Right renal cortex interstitium (tissue), 3 donors: ENCODE measurements at regions not wholly inside any gene's neighbourhood (a gene's known extent, or its start where the extent isn't known, plus 50 kb on each side); places are given as distances from the start of the nearest gene placed in this dataset.

Source experiments
- DNase-seq, 3 donors: peaks; one replicate each; pipeline ENCODE4 v3.0.0-alpha.2; 2013; ENCODE audit warnings: low read depth in 3 of 3, low spot score in 2 of 3

DNA sequence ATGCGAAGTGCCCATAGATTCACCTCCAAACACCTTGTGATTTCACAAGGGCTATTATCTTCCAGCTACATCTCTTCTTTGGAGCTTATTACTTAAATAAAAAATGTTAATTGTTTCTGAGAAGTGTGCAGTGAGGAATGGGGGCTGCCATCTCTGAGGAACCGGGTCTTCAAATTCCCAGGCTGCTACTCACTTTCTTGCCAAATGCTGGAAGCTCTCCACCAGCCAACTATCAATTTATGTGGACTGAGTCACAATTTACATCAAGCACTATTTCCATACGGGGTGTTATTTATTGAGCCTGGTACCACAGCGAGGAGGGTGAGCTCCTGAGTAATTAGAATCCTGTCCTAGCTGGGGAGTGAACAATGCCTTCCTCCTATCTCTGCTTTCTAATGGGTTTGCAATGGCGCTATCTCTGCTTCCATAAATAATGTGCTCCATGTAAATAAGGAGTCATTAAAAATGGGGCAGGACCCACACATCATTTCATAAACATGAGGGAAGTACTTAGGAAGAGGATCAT lies 898.3 kb downstream of the VRK1 start:
- no peak for DNase-seq

DNA sequence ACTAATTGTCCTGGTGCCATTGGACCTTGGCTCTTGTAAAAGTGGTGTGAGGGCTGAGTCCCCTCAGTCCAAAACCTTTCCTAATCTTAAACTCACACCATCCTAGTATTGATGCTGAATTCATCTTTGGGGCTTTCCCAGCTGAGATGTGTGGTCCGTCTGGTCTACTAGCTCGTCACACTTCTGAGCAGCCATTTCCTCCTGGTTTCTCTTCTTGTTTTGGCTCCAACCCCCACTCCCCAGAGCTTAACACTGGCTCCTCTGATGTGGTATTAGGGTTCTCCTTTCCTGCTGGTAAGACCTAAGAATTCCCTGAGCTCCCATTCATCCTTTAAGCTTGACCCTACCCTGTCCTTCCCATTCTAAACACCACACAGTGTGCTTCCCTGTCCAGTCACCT lies 900.6 kb downstream of the VRK1 start:
- no peak for DNase-seq

DNA sequence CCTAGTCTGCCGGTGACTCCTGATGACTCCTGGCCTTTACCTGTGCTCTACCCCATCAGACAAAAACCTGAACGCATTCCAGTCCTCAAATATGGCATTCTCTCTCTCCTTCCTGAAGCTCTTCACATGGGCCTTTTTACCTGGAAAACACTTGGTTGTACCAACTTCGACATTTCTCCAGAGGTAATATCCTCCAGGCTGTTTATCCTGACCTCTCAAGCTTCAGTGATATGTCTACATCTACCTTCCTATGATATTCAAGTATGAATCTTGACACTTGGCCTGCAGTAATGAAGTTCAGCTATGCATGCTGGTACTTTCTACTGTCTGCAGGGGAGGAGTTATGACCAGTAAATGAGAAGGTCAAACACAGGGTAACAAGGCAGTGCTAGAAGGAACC lies 901.8 kb downstream of the VRK1 start:
- no peak for DNase-seq

DNA sequence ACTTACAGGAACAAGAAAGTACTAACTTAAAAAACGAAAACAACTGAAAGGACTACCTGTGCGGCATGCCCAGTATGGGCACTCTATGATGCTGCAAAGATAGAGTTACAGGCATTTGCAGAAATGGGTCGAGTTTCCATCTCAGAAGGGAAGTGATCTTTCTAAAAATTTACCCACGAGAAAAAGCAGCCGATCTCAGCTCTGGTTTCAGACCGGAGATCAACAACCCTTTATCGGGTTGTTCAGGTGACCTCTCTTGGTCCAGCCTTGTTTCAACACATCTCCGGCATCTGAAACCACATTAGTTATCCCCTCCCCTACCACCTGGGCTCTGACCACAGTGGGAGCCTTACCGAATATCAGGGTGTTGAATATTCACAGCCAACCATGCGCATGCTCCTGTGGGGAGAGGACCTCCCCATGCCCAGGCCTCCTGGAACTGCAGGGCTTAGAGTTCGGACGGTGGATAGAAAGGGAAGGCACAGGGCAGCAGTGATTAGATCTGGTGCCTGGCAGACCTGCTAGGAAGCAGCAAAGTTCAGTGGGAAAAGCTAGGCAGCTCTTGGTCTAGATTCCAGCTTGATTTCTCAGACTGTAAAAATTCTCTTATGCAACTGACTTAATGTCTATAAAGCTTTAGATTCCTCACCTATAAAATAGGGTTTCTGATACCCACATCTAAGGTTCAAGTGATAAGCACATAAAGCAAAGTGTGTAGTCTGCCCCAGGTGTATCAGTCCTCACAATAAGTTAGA lies 906.0 kb downstream of the VRK1 start:
- no peak for DNase-seq

DNA sequence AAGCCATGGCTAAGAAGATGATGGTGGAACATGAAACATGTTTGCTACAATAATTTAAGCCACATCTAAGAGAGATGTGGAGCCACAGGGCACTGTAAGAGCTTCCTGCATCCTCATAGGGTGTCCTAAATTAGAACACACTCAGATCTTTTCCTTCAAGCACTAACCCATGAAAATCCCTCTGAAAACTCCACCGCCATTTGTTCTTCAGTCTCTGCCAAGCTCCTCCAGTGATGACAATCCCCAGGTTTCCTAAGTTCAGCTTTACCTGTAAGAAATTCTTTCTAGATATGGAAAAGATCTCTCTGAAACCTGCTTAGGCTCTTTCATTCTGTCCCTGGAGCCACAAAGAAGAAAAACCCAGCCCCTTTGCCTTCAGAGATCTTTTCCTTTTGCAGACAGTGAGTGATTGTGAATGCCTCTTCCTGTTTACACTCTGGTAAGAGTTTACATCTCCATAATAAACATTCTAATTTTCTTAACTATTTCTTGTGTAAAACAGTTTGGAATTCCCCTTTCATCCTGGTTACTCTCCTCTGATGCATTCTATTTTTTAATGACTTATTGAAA lies 907.2 kb downstream of the VRK1 start:
- no peak for DNase-seq

DNA sequence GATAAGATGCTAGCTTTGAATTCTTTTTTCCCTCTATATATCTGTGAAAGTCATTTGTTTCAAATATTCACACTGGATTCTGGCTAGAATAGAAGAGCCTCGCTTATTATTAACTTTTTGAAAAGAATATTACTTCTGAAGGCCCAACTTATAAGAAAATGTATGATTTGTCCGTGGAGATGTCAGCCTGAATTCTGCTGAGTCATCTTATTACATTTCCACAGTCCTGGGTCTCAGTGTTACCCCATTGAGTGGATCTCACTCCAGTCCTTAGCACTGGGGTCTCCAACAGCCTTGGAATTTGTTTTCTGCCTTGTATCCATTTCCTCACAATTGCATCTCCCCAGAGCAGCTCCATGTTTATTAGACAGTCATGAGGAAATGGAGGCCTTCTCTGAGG lies 907.9 kb downstream of the VRK1 start:
- DNase-seq, result no peak

DNA sequence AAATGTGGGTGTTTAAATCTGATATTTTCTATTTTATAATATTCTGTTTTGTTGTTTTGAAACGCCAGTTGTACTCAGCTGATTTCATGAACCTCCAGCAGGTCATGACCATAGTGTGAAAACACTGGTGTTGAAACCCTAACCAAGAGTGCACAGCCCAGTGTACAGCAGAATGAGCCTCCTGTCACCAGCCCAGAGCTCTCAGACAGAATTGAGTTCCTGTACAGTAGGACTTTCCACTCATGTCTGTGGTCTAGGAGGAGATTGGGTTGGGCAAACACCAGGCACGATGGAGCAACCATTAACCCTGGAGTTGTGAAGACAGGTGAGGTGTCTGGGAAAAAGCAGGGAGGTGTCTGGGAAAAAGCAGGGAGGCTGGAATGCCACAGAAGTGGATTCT lies 908.8 kb downstream of the VRK1 start:
- DNase-seq, result no peak

DNA sequence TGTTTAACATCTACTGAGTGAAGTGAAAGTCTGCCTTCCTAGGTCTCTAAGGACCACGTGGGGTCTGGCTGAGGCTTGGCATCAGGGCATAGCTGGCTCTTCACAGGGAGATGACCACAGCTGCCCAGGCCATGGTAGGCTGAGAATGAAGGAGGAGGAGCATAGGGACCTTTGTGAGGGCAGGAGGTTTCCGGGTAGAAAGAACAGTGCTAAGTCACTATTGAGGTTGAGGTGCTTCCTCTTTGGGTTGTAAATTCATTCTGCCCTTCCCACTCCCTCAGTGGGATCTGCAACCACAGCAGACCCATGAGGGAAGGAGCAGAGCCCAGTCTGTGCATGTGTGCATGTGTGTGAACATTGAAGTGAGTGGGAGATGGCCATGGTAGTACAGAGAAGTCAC lies 909.6 kb downstream of the VRK1 start:
- no peak for DNase-seq

DNA sequence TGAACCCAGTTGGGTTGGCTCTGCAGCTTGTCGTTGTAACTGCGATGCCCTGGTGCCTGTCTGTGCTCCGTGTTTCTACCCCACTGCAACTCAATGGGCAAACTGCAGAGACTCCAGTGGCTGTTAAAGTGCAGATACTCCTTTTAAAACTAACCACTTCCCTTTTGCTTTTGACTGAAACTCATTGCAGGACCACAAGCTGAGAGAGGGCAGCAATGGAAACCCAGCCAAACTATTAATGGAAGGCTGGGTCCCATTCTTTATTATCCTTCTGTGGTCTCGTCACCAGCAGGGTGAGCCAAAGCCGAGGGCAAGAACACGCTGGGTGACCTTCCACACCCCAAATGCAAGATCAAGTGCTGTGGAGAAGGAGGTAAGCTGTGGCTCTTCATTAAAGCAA lies 910.4 kb downstream of the VRK1 start:
- no peak for DNase-seq

DNA sequence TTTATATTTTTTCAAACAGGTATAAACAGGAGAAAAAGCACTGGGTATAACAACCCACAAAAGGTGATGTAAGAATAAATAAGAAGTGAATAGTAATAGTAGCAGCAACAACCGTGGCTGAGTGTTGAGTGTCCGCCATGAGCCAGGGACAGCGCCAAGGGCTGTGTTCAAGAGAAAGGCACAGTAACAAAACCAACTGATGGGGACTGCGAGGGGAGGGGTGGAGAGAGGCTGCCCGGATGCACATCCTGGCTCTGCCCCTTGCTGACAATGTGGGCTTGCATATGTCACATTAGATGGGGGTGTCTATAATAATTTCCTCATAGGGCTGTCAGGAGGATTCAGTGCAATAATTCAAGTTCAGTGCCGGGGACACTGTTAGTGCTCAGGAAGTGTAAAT lies 912.4 kb downstream of the VRK1 start:
- DNase-seq, result no peak

DNA sequence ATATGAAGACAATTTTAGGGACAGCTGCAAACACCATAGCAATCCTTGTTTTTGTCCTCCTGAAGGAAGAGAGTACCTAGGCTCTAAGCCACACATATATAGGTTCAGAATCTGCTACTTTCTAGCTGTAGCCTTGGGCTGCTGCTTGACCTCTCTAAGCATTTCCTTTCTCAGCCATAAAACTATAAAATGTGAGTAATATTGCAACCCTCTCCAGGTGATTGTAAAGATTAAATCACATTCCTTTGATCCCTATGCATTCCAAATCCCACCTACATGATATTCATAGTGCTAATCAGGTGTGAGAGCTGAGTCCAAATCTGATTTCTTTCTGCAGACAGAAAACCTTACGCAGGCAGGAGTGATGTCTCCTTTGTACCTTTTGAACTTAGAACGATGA lies 913.5 kb downstream of the VRK1 start:
- no peak for DNase-seq

DNA sequence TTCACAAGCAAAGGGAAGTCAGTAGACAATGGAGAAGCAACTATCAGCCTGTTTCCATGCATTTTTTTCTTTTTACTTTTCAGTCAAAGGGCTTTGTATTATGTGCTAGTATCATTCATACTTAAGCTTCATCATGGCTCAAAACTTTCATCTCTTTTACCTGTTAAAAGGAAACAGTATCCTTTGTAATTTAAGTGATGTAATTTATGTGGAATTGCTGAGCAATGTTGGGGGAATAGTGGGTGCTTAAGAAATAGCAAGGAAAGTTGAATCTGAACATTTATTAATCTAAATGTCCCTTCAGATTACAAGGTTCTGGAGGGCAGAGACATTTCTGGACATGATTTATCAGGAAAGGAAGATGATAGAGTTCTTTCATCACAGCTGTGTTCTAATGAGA lies 915.3 kb downstream of the VRK1 start:
- DNase-seq, result no peak

DNA sequence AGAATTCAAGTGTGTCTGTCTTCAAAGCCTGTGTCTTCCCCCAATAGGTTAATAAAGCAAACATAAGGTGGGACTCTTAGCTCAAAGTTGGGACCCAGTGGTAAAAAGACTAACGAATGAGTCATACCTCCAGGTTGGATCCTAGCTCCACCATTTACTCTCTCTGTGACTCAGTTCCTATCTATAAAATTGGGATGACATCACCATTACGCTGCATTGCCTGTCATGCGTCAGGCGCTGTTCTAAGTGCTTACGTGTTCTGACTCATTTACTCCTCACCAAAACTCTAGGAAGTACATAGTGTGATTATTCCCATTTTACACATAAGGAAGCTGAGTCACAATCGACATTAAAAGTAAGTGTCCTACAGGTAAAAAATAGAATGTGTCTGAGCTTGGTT lies 915.8 kb downstream of the VRK1 start:
- DNase-seq, result no peak

DNA sequence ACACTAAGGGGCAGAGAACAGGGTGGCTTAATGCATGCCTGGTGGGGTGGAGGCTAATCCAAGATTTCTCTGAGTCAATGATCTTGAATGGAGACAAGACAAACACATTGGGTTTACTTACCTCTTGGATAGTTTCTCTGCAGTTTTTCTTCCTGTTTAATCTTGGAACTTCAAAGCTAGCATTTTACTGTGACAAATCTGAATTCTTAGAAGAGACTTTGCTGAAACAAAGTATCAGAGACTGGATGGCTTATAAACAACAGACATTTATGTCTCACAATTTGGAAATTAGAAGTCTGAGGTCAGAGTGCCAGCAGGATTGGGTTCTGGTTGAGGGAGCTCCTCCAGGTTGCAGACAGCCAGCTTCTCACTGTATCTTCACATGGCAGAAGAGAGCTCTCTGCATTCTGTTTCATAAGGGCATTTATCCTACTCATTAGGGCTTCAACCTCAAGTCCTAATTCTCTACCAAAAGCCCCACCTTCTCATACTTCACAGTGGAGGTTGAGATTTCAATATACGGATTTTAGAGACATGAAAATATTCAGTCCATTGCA lies 921.8 kb downstream of the VRK1 start:
- no peak for DNase-seq

DNA sequence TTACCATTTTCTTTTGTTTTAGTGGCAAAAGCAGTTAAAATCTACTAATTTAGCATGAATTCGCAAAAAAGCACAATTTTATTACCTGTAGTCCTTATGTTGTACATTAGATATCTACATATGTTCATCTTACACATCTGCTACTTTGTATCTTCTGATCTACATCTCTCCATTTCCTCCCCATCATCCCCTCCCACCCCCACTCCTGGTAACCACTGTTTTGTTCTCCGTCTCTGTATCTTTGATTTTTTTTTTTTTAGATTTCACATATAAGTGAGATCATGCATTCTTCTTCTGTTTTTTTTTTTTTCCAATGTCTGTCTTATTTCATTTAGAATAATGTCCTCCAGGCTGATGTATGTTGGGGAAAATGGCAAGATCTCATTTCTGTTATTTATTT lies 922.7 kb downstream of the VRK1 start:
- no peak for DNase-seq

DNA sequence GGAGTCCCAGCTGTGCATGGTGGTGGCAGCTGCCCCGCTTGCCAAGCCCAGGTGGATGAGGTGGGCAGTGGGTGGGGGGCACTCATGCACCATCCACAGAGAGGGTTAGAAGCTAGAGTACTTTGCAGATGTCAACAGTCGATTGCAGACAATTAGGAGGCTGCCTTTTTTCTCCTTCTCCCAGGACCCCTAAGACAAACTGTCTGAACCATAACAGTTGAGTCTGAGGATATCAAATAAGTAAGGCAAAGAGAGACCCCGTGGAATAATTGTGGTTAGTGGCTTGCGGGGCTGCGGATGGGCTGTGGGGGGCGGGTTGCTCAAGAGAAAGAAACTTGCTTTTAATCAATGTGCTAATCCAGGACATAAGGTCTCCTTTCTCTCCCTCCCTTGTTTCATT lies 926.2 kb downstream of the VRK1 start:
- no peak for DNase-seq

DNA sequence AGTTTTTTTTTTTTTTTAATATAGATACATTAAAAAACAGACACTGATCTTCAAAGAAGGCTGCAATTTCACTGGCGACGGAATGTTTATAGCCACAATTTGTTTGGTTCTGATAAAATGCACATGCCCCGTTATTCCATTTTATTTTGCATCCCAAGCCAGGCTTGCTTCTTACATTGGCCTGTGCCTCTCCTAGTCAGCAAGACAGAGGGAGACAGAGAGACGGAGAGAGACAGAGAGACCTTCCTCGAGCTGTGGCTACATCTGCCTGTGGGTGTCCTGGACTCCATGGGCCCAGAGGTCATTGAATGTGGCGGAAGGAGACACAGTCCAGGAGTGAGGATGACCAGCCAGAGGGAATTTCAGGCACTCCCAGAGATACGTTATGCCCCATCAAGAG lies 926.6 kb downstream of the VRK1 start:
- no peak for DNase-seq

DNA sequence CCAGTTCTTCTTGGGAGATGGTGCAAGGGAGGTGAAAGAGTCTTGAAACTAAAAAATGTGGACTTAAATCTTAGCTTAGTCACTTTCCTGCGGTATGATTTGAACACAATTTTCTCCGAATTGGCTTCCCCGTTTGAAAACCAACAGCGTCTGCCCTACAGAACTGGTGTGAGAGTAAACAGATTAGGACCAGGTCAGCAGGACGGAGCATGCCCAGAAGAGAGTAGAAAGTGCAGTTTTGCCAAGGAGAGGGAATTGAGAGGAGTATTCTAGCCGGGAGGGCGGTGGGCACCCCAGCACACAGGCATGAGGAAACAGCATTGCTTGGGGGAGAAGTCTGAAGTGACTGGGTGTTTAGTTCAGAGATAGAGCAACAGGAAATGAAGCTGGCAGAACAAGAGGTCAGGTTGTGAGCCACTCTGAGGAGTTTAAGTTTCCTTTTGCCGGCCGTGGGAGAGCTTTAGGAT lies 927.1 kb downstream of the VRK1 start:
- no peak for DNase-seq

DNA sequence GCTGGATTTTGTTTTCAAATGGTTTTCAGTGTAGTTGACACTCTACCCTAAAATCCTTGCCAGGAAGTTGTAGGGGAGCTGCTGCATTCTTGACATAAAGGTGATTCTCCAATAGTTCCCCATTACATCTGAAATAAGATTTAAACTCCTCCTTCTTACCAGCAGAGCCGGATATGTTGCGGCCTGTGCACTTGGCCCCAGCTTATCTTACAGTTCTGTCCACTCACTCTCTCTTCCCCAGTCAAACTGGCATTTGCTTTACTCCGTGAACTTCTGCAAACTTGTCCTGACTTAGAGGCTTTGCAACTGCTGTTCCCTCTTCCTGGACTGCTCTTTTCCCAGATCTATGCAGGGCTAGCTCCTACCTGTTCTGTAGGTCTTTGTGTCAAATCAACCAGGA lies 929.5 kb downstream of the VRK1 start:
- no peak for DNase-seq

DNA sequence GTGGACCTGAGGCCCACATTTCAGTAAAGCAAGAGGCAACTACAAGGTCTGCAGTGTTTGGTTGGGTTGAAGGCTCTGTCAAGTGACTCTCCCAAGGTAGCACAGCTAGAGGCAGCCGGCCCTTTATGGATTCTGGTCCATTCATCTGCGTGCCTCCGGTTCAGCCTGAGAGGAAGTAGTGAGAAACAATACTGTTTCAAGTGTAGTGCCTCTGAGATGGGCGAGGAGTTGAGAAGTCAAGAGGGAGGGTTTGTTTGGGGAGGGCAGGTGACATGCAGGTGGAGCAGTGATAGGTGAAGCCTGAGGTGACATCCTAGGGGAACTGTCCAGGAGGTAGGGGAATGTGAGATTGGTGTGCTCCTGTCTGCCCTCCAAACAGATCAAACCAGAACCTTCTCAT lies 933.5 kb downstream of the VRK1 start:
- DNase-seq, result no peak

DNA sequence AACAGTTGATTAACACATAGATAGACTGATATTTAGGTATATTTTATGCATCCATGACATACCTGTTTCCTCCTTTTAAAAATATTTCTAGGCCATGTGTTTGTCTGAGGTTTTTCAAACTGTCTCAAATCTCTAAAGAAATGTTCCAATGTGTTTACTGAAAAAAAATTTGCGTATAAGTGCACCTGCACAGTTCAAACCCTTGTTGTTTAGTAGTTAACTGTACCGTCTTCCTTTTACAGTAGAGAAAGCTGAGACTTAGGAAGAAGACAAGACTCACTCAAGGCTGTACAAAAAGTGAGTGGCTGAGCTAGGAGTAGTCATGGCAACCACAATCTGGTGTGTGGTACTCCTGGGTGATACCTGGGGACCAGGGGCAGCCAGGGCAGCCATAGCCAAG lies 934.6 kb downstream of the VRK1 start:
- no peak for DNase-seq

DNA sequence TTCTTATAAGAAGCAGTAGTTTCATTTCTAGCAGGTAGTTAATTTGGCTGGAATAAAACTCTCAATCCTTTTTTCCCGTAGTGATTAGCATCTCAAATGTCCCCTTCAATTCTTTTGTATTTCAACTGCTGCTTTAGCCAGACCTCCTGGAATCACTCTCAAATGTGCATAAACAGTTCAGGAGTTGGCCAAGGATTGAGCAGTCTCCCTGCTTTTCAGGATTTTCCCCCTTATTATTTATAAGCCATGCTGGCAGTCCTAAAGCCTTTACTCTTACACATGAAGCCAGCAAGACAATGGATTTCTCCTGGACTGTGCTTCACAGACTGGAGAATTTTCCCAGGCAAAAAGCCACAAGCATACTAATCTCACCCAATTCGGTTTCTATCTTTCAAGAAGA lies 950.1 kb downstream of the VRK1 start:
- no peak for DNase-seq
